ENCODE measurements at regions not wholly inside any gene's neighbourhood (a gene's known extent, or its start where the extent isn't known, plus 50 kb on each side); places are given as distances from the start of the nearest gene placed in this dataset.

GRCh38 chr4:26199596-26199995 is 121.2 kb upstream of the RBPJ start:
- Mint-ChIP-seq H3K4me1 (no peaks in the 10 kb centered on the region), H3K27me3 (ENCODE audit: low read depth) (peaks cover 18% of the 10 kb centered on the region), H3K9me3 (no peaks in the 10 kb centered on the region), H3K36me3 (ENCODE audit: low read depth) (no peaks in the 10 kb centered on the region), H3K27ac (ENCODE audit: unreplicated experiment) (no peak overlapping the region), H3K4me3 (no peak overlapping the region)
- TF ChIP-seq CTCF (conservative IDR thresholded peaks at IDR 0.05) = no peak
- no peak for DNase-seq (ENCODE audit: low read depth, low spot score)

GRCh38 chr4:26201120-26201519 is 119.7 kb upstream of the RBPJ start:
- no peak overlapping the region for H3K27ac Mint-ChIP-seq (ENCODE audit: unreplicated experiment)
- no peaks in the 10 kb centered on the region for H3K4me1 Mint-ChIP-seq
- H3K36me3 Mint-ChIP-seq (ENCODE audit: low read depth) = no peaks in the 10 kb centered on the region
- H3K27me3 Mint-ChIP-seq (ENCODE audit: low read depth) = peaks cover 18% of the 10 kb centered on the region
- DNase-seq (ENCODE audit: low read depth, low spot score) = no peak
- no peaks in the 10 kb centered on the region for H3K9me3 Mint-ChIP-seq
- no peak for TF ChIP-seq CTCF (conservative IDR thresholded peaks at IDR 0.05)
- no peak overlapping the region for H3K4me3 Mint-ChIP-seq

GRCh38 chr4:26204249-26204825 is 116.5 kb upstream of the RBPJ start:
- H3K27me3 Mint-ChIP-seq (ENCODE audit: low read depth) = peaks cover 30% of the 10 kb centered on the region
- H3K27ac Mint-ChIP-seq (ENCODE audit: unreplicated experiment) = no peak overlapping the region
- peaks cover 16% of the 10 kb centered on the region for H3K4me1 Mint-ChIP-seq
- DNase-seq (ENCODE audit: low read depth, low spot score) = no peak
- no peaks in the 10 kb centered on the region for H3K36me3 Mint-ChIP-seq (ENCODE audit: low read depth)
- no peak overlapping the region for H3K4me3 Mint-ChIP-seq
- no peaks in the 10 kb centered on the region for H3K9me3 Mint-ChIP-seq
- no peak for TF ChIP-seq CTCF (conservative IDR thresholded peaks at IDR 0.05)

GRCh38 chr4:26204911-26205370 is 115.9 kb upstream of the RBPJ start:
- TF ChIP-seq CTCF (conservative IDR thresholded peaks at IDR 0.05) = no peak
- no peak overlapping the region for H3K4me3 Mint-ChIP-seq
- H3K4me1 Mint-ChIP-seq = peaks cover 16% of the 10 kb centered on the region
- no peaks in the 10 kb centered on the region for H3K9me3 Mint-ChIP-seq
- peaks cover 32% of the 10 kb centered on the region for H3K27me3 Mint-ChIP-seq (ENCODE audit: low read depth)
- DNase-seq (ENCODE audit: low read depth, low spot score) = no peak
- no peaks in the 10 kb centered on the region for H3K36me3 Mint-ChIP-seq (ENCODE audit: low read depth)
- H3K27ac Mint-ChIP-seq (ENCODE audit: unreplicated experiment) = no peak overlapping the region

GRCh38 chr4:26206339-26206738 is 114.5 kb upstream of the RBPJ start:
- Mint-ChIP-seq H3K36me3 (ENCODE audit: low read depth) (no peaks in the 10 kb centered on the region), H3K27ac (ENCODE audit: unreplicated experiment) (no peak overlapping the region), H3K4me1 (peaks cover 16% of the 10 kb centered on the region), H3K4me3 (no peak overlapping the region), H3K27me3 (ENCODE audit: low read depth) (peaks cover 38% of the 10 kb centered on the region), H3K9me3 (no peaks in the 10 kb centered on the region)
- TF ChIP-seq CTCF (conservative IDR thresholded peaks at IDR 0.05) = no peak
- DNase-seq (ENCODE audit: low read depth, low spot score) = no peak

Data from neural crest cell (in vitro differentiated cells).